ENCODE measurements at regions not wholly inside any gene's neighbourhood (a gene's known extent, or its start where the extent isn't known, plus 50 kb on each side); places are given as distances from the start of the nearest gene placed in this dataset.

GRCh38 chr2:11090187-11090586, 65.1 kb upstream of the SLC66A3 start:
- TF ChIP-seq FOSL1 (IDR thresholded peaks at IDR 0.05; ENCODE audit: low read depth) = no peak
- no peak for TF ChIP-seq TCF7L2 (IDR thresholded peaks at IDR 0.05; ENCODE audit: borderline replicate concordance, extremely low read depth, insufficient read depth, insufficient read length)
- no peak for TF ChIP-seq RAD21 (IDR thresholded peaks at IDR 0.05; ENCODE audit: low read depth)
- TF ChIP-seq SP1 (IDR thresholded peaks at IDR 0.05; ENCODE audit: low read depth) = no peak
- TF ChIP-seq POLR2AphosphoS5 (IDR thresholded peaks at IDR 0.05; ENCODE audit: low read depth, low read length) = no peak
- TF ChIP-seq CTCF (IDR thresholded peaks at IDR 0.05 in 2 of 3, conservative IDR thresholded peaks at IDR 0.05 in 1 of 3; ENCODE audit: borderline replicate concordance in 1 of 3, insufficient read depth in 1 of 3, low read depth in 2 of 3, low read length in 2 of 3) = no peak
- no peak for TF ChIP-seq ZBTB33 (IDR thresholded peaks at IDR 0.05; ENCODE audit: extremely low read depth, insufficient replicate concordance, low read length)
- TF ChIP-seq CEBPB (IDR thresholded peaks at IDR 0.05; ENCODE audit: low read depth) = no peak
- TF ChIP-seq EGR1 (IDR thresholded peaks at IDR 0.05; ENCODE audit: low read depth) = no peak
- no peak for TF ChIP-seq SRF (IDR thresholded peaks at IDR 0.05; ENCODE audit: low read depth)
- TF ChIP-seq CBX3 (IDR thresholded peaks at IDR 0.05; ENCODE audit: low read depth) = no peak
- TF ChIP-seq POLR2A (IDR thresholded peaks at IDR 0.05; ENCODE audit: borderline replicate concordance, extremely low read depth, insufficient read depth, insufficient read length) = no peak
- TF ChIP-seq SIN3A (IDR thresholded peaks at IDR 0.05; ENCODE audit: low read depth) = no peak
- no peak for TF ChIP-seq ATF3 (IDR thresholded peaks at IDR 0.05)
- H3K4me3 ChIP-seq (replicated peaks in 1 of 2; ENCODE audit: low read depth in 1 of 2, low read length in 2 of 2) = no peak overlapping the region

More at GRCh38 chr2:11090187-11090586, 65.1 kb upstream of the SLC66A3 start:
- CTCF ChIA-PET = no interaction called here
- Histone ChIP-seq H4K20me1 (ENCODE audit: insufficient read depth) (no peaks in the 10 kb centered on the region), H3K79me2 (ENCODE audit: insufficient read depth, low read length) (no peaks in the 10 kb centered on the region), H3K36me3 (ENCODE audit: control insufficient read depth in 1 of 2, insufficient read depth in 2 of 2, low read length in 2 of 2) (no peaks in the 10 kb centered on the region), H3K4me2 (ENCODE audit: low read length) (no peak overlapping the region), H3K9ac (ENCODE audit: low read length) (no peak overlapping the region), H3K9me2 (ENCODE audit: insufficient read depth) (no peaks in the 10 kb centered on the region), H3K4me1 (ENCODE audit: control insufficient read depth in 1 of 2, insufficient read depth in 2 of 2, low read length in 2 of 2) (peaks cover 0 to 9% of the 10 kb centered on the region in 2 experiments; a peak in 2 of 4 replicates), H3K9me3 (ENCODE audit: control insufficient read depth in 1 of 2, insufficient read depth in 1 of 2, low read depth in 1 of 2, low read length in 2 of 2) (no peaks in the 10 kb centered on the region), H2AFZ (ENCODE audit: low read depth, low read length, poor library complexity, severe bottlenecking) (peak overlapping the region; percentile 51), H3K27ac (ENCODE audit: low read depth, low read length) (no peak overlapping the region), H3K27me3 (ENCODE audit: insufficient read depth, low read length) (no peaks in the 10 kb centered on the region)
- POLR2A ChIA-PET = no interaction called here
- ATAC-seq = no peak
- RAD21 ChIA-PET (ENCODE audit: low non-redundant PET in 1 of 2, low total read pairs in 2 of 2, uncharacterized antibody in 2 of 2, unreplicated experiment in 2 of 2) = no interaction called here
- DNase-seq (ENCODE audit: low read depth, low spot score) = no peak
- intact Hi-C loops (cut with micrococcal nuclease) = no loop called here
- BruUV-seq (replicated peaks) = no TSS peak
